ENCODE measurements at regions not wholly inside any gene's neighbourhood (a gene's known extent, or its start where the extent isn't known, plus 50 kb on each side); places are given as distances from the start of the nearest gene placed in this dataset.
"Not testable (repeated sequence)": the region's sequence is repeated elsewhere in the genome, so short reads cannot be mapped to it uniquely, and the experiment has no call there.

DNA sequence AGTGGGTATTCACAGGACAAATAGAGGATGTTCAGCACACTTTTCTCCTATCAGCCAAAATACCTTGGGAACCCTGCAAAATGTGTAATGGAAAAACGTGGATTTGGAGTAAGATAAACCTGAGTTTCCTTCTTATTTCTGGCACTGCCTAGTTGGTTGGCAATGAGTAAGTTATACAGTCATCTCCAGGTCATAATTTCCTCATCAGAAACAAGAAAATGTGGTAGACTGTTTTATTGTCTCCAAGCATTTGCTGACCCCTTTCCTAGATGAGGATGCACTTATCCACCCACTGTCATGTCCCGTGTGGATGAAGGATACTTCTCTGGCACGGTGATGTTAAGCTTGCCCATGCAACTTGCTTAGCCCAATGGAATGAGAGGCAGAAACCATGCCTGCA is 458.0 kb downstream of the KIF2B start:
- no peak overlapping the region for H3K4me3 Mint-ChIP-seq
- H3K9me3 Mint-ChIP-seq: peaks cover 5 to 8% (median 5%) of the 10 kb centered on the region in 3 donors
- no peaks in the 10 kb centered on the region for H3K4me1 Mint-ChIP-seq
- H3K27me3 Mint-ChIP-seq: no peaks in the 10 kb centered on the region
- no peak overlapping the region for H3K27ac Mint-ChIP-seq
- peaks cover 2% of the 10 kb centered on the region for H3K36me3 Mint-ChIP-seq

DNA sequence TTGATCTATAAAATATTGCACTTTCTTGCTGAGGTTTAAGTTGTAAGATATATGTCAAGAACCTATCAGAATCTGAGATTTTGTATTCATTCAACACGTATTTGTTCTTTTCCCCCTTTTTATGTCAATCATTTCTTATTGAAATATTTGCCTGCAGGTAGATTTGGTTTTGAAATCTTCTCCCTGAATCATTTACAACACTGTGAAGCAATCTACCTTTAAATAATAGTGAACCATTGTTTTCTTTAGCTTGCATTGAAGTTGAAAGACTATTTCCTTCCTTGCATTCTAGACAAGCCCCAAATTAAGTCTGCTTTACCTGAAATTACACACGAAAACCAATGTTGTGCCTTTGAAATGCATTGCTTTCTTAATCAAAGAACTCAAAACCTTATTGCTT is 460.2 kb downstream of the KIF2B start:
- Mint-ChIP-seq H3K9me3 (peaks cover 0 to 9% (median 5%) of the 10 kb centered on the region in 3 donors), H3K4me3 (no peak overlapping the region), H3K27me3 (no peaks in the 10 kb centered on the region), H3K4me1 (no peaks in the 10 kb centered on the region), H3K36me3 (no peaks in the 10 kb centered on the region), H3K27ac (no peak overlapping the region)

DNA sequence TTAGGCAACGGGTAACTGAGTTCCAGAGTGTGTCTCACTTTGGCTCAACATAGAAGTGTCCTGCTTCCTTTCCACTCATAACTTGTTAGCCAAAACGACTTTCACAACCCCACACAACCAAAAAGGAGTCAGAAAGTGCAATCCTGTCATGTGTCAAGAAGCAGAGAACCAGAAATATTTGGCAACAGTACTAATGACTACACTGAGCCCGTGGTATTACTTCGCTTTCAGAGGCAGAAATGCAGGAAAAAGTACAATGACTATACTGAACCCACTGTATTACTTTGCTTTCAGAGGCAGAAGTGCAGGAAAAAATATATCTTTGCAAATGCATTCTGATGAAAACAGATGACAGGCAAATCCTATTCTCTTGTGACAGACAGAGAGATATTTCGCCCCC is 484.6 kb downstream of the KIF2B start:
- Mint-ChIP-seq H3K4me3 (no peak overlapping the region), H3K9me3 (peaks cover 0 to 4% (median 0%) of the 10 kb centered on the region in 3 donors), H3K4me1 (no peaks in the 10 kb centered on the region), H3K27ac (no peak overlapping the region), H3K27me3 (no peaks in the 10 kb centered on the region), H3K36me3 (no peaks in the 10 kb centered on the region)

DNA sequence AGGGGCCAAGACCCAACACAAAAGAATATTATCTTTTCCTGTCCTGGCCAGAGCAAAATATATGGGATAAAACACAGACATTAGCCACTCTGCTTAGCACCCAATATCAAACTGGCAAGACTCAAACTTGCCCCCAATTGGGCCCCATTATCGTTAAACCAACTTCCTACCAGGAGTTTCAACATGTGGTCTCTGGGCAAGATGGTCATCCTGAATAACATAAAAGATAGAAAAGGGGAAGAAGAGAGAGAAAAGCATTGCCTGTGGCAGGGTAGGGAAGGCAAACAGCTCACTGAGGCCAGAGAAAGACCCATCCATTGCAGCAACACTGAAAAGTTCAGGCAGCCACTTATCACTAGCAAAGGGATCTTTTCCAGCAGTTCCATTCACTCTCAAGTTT is 502.1 kb downstream of the KIF2B start:
- H3K4me3 Mint-ChIP-seq: no peak overlapping the region
- H3K9me3 Mint-ChIP-seq: peaks cover 5 to 24% (median 19%) of the 10 kb centered on the region in 3 donors
- no peaks in the 10 kb centered on the region for H3K4me1 Mint-ChIP-seq
- H3K36me3 Mint-ChIP-seq: no peaks in the 10 kb centered on the region
- H3K27ac Mint-ChIP-seq: no peak overlapping the region
- no peaks in the 10 kb centered on the region for H3K27me3 Mint-ChIP-seq

DNA sequence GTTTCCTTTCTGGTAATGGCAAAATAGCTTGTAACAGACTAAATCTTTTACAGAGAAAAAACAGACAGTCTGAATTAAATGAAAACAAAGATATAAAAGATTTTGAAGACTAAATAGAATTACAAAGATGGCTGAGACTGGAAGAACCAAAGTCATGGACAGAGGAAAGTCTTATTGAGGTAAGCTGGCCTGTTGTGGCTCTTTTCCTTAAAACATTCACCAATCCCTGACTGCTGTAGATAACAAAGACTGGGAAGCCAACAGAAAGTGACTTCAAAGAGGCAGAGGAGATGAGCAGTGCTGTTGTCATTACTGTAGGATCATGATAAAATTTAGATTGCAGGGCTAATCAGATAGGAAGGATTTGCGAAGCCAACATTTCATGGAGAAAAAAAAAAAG is 517.0 kb downstream of the KIF2B start:
- Mint-ChIP-seq H3K4me3 (no peak overlapping the region), H3K36me3 (peaks cover 1% of the 10 kb centered on the region), H3K9me3 (peaks cover 2 to 14% (median 5%) of the 10 kb centered on the region in 3 donors), H3K27ac (no peak overlapping the region), H3K27me3 (no peaks in the 10 kb centered on the region), H3K4me1 (peaks cover 0 to 1% (median 0%) of the 10 kb centered on the region in 3 donors)

DNA sequence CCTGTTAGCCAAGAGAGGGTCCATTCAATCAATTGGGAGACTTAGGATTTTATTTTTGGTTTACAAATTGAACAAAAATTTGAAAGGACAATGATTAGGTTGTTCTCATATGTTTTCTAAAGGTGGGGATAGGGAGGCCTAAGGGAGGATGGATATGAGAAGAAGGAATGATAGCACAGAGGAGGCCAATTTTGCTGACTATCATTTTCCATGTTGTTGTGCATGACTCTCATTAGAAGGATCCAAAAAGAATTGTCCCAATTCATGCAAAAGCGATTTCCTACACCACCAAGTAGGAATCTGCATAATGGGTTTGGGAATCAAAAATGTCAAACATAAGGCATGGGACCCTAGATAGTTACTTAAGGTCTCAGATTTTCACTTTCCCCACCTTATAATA is 524.8 kb downstream of the KIF2B start:
- Mint-ChIP-seq H3K4me1 (no peaks in the 10 kb centered on the region), H3K27ac (no peak overlapping the region), H3K36me3 (no peaks in the 10 kb centered on the region), H3K9me3 (peaks cover 0 to 6% (median 5%) of the 10 kb centered on the region in 3 donors), H3K27me3 (no peaks in the 10 kb centered on the region), H3K4me3 (no peak overlapping the region)

DNA sequence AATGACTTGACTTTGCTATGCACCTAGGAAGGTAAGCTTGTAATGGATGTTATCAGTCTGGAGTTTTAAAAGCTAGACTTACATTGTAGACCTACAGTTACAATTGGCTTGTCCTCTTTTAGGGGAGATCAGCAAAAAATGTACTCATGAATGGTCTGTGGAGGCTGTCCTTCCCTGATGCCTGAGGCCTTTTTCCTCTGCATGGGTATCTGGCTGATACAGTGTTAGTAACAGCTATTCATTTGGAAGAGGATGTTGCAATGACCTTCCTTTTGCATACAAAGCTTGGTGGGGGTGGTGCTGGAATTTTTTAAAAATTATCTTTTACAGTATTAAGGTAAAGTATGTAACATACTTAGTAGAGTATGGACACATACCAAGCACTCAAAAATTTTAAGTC is 525.5 kb downstream of the KIF2B start:
- Mint-ChIP-seq H3K27ac (no peak overlapping the region), H3K9me3 (peaks cover 0 to 6% (median 5%) of the 10 kb centered on the region in 3 donors), H3K27me3 (no peaks in the 10 kb centered on the region), H3K4me3 (no peak overlapping the region), H3K36me3 (no peaks in the 10 kb centered on the region), H3K4me1 (no peaks in the 10 kb centered on the region)

DNA sequence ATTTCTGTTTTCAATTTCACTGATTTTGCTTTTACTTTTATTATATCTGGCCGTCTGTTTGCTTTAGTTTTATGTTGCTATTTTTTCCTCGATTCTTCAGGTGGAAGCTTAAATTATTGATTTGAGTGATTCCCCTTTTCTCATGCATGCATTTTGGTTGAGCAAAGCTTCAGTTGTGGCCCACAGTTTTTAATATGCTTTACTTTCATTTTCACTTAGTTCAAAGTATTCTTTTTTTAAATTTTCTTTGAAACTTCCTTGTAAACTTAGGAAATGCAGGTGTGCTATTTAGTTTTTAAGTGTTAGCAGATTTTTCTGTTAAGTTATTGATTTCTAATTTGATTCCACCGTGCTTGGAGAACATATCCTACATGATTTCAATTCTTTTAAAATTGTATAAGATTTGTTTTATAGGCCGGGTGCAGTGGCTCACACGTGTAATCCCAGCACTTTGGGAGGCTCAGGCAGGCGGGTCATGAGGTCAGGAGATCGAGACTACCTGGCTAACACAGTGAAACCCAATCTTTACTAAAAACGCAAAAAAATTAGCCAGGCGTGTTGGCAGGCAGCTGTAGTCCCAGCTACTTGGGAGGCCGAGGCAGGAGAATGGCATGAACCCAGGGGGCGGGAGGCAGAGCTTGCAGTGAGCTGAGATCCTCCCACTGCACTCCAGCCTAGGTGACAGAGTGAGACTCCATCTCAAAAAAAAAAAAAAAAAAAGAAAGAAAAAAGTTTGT is 531.2 kb downstream of the KIF2B start:
- Mint-ChIP-seq H3K9me3 (peaks cover 0 to 9% (median 2%) of the 10 kb centered on the region in 3 donors), H3K4me3 (no peak overlapping the region), H3K27me3 (no peaks in the 10 kb centered on the region), H3K36me3 (no peaks in the 10 kb centered on the region), H3K27ac (no peak overlapping the region), H3K4me1 (no peaks in the 10 kb centered on the region)

DNA sequence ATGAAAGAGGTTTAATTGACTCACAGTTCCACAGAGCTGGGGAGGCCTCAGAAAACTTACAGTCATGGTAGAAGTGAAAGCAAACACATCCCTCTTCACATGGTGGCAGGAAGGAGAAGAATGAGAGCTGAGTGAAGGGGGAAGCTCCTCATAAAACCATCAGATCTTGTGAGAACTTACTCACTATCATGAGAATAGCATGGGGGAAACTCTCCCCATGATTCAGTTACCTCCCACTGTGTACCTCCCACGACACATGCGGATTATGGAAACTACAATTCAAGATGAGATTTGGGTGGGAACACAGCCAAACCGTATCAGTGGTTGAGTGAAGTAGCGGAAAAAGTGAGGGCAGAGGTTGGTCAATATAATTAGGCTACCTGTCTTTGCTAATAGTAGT is 538.3 kb downstream of the KIF2B start:
- H3K4me1 Mint-ChIP-seq, H3K36me3 Mint-ChIP-seq, H3K27ac Mint-ChIP-seq, H3K27me3 Mint-ChIP-seq, H3K4me3 Mint-ChIP-seq, H3K9me3 Mint-ChIP-seq: not testable (repeated sequence)

DNA sequence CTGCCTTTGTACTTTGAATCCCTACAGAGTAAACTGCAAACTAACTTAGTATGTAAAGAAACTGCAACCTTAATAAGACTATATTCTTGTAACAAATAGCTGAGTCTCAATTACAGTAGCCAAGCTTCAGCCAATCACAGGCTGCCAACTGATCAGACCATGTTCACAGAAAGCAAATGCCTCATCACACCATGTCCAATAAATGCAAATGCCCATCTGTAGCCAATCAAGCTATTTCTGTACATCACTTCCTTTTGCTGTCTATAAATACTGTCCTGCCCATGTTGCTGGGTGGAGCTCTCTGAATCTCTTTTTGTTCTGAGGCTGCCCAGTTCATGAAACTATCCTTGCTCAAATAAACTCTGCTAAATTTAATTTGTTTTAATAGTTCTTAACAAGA is 531.7 kb upstream of the TOM1L1 start:
- Mint-ChIP-seq H3K9me3 (peaks cover 2 to 3% (median 3%) of the 10 kb centered on the region in 3 donors), H3K36me3 (no peaks in the 10 kb centered on the region), H3K4me1 (peaks cover 0 to 1% (median 0%) of the 10 kb centered on the region in 3 donors), H3K27ac (no peak overlapping the region), H3K27me3 (no peaks in the 10 kb centered on the region), H3K4me3 (no peak overlapping the region)

DNA sequence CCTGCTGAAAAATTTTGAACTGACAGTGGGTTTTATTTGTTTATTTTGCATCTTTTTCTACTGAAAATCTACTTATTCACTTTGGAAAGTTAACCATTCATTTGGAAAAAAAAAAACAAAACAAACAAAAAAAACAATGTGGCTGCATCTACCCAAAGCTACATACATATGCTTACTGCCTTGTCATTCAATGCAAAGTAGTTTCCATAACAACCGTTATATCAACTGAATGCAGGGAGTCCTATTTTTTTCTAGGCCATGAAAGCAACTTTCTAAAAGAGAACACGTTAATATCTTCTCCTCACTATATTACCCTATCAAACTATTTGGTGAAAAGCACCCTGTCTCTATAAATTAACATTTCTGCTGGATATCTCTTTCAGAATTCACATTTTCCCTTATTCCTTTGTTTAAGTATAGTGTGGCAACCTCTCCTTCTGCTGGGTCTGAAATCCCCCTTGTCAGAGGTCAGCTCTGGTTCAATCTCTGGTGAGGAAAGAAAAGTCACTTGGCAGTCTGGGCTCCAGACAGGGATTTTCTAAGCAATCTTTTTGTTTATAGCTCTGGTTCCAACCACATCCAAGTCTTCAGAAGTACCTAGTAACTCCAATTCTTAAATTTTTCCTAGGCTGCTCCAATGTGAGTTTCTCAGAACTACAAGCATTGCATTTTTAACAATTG is 528.4 kb upstream of the TOM1L1 start:
- Mint-ChIP-seq H3K36me3 (no peaks in the 10 kb centered on the region), H3K9me3 (peaks cover 0 to 3% (median 2%) of the 10 kb centered on the region in 3 donors), H3K4me3 (no peak overlapping the region), H3K27me3 (no peaks in the 10 kb centered on the region), H3K4me1 (no peaks in the 10 kb centered on the region), H3K27ac (no peak overlapping the region)

DNA sequence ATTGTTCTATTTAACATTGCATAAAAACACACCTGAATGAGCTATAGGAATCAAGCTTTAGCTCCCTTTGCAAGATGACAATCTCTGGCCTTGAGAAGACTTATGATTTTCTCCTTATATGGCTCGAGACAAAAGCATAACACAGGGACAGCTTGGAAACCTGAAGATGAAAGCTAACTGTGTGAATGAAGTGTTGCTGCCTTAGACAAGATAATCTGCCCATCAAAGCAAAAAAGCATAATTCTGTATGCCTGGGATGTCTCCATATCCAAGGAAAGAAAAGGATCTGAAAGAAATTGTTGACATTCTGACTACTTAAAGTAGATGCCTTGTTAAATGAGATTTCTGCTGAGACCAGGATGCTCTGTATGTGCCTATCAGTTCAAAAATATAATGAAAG is 526.7 kb upstream of the TOM1L1 start:
- peaks cover 0 to 12% (median 3%) of the 10 kb centered on the region in 3 donors for H3K9me3 Mint-ChIP-seq

DNA sequence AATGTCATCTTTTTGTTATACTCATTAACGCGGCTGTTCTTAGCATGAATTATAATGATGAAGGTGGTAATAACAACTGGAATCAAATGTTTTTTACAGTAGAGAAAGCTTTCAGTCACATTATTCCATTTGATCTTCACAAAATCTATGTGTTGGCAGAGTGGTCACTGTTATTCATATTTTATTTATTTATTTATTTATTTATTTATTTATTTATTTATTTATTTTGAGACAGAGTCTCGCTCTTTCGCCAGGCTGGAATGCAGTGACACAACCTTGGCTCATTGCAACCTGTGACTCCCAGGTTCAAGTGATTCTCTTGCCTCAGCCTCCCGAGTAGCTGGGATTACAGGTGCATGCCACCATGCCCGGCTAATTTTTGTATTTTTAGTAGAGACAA is 524.2 kb upstream of the TOM1L1 start:
- H3K27me3 Mint-ChIP-seq, H3K4me1 Mint-ChIP-seq, H3K27ac Mint-ChIP-seq, H3K36me3 Mint-ChIP-seq, H3K4me3 Mint-ChIP-seq: not testable (repeated sequence)
- peaks cover 0 to 18% (median 2%) of the 10 kb centered on the region in 3 donors for H3K9me3 Mint-ChIP-seq

More for the DNA sequence above, 526.7 kb upstream of the TOM1L1 start:
- no peak overlapping the region for H3K4me3 Mint-ChIP-seq
- no peaks in the 10 kb centered on the region for H3K36me3 Mint-ChIP-seq
- H3K27me3 Mint-ChIP-seq: no peaks in the 10 kb centered on the region
- no peaks in the 10 kb centered on the region for H3K4me1 Mint-ChIP-seq
- H3K27ac Mint-ChIP-seq: no peak overlapping the region

DNA sequence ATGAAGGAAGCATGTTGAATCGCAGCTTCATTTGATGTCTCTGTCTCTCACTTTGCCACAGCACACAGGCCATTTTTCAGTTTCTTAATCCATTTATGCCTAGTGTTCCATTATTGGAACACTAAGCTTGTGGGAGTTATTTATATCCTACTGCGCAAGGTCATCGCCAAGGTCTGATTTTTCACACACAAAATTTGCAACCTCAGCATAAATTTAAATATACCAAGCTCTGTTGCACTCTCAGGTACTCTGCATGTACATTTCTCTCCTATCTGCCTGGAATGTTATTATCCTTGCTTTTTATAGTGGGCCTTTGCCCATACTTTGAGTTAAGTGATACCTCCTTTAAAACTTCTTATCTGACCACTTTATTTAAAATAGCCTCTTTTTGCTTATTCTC is 519.2 kb upstream of the TOM1L1 start:
- H3K36me3 Mint-ChIP-seq: no peaks in the 10 kb centered on the region
- peaks cover 0 to 19% (median 6%) of the 10 kb centered on the region in 3 donors for H3K9me3 Mint-ChIP-seq
- no peaks in the 10 kb centered on the region for H3K27me3 Mint-ChIP-seq
- H3K4me1 Mint-ChIP-seq: no peaks in the 10 kb centered on the region
- H3K4me3 Mint-ChIP-seq: no peak overlapping the region
- no peak overlapping the region for H3K27ac Mint-ChIP-seq

DNA sequence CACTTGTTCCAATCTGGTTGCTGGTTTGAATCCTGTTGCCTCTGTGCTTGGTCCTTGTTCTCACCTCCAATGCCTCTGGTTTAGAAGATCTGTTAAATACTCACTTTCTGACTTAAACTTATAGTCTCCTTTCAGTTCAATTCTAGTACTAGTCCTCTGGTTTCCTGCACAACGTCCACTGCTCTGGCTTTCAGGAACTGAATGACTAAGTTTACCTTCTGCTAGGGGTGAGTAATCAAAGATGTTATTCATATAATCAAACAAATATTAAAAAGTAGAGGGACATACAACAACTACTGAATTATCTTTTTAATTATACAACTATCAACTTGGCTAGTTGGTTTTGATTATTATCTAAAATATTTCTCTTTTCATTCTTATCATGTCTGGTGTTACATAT is 496.4 kb upstream of the TOM1L1 start:
- Mint-ChIP-seq H3K27me3 (no peaks in the 10 kb centered on the region), H3K9me3 (peaks cover 3 to 8% (median 8%) of the 10 kb centered on the region in 3 donors), H3K27ac (no peak overlapping the region), H3K4me1 (no peaks in the 10 kb centered on the region), H3K36me3 (no peaks in the 10 kb centered on the region), H3K4me3 (no peak overlapping the region)

DNA sequence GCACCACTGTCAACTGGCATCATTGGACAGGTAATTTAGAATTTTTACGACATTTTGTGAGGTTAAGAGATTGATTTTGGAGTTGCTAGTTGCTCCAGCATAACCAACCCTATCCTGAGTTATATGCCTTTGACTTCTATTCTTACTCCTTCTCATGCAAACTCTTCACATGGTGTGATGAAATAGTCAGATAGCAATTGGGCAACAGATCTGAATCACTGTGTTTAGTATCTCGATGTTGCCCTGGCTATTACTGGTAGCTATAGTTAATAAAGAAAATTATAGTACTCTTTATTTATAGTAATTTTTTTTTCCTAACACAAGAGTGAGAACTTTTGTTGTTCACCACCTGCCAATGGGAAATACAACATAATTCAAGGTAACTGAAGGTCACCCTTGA is 494.8 kb upstream of the TOM1L1 start:
- Mint-ChIP-seq H3K27me3 (no peaks in the 10 kb centered on the region), H3K4me3 (no peak overlapping the region), H3K9me3 (peaks cover 1 to 8% (median 8%) of the 10 kb centered on the region in 3 donors), H3K36me3 (no peaks in the 10 kb centered on the region), H3K4me1 (no peaks in the 10 kb centered on the region), H3K27ac (no peak overlapping the region)
